Hepatocyte (in vitro differentiated cells): ENCODE measurements at regions not wholly inside any gene's neighbourhood (a gene's known extent, or its start where the extent isn't known, plus 50 kb on each side); places are given as distances from the start of the nearest gene placed in this dataset.

Experiments
- EZH2 ChIP-seq: fragments of 200-600 bp; sonication (generic); IDR thresholded peaks from 2 replicates; pipeline ENCODE4 v1.6.1; 2016; ENCODE audit warnings: antibody characterized with exemption, mild to moderate bottlenecking, borderline replicate concordance
- TF ChIP-seq, protein P1 (sequence below): fragments of 200-600 bp; sonication (generic); IDR thresholded peaks from 2 replicates; pipeline ENCODE4 v1.5.1; 2016; ENCODE audit warnings: antibody characterized with exemption, mild to moderate bottlenecking; ENCODE audit not compliant: poor library complexity

DNA sequence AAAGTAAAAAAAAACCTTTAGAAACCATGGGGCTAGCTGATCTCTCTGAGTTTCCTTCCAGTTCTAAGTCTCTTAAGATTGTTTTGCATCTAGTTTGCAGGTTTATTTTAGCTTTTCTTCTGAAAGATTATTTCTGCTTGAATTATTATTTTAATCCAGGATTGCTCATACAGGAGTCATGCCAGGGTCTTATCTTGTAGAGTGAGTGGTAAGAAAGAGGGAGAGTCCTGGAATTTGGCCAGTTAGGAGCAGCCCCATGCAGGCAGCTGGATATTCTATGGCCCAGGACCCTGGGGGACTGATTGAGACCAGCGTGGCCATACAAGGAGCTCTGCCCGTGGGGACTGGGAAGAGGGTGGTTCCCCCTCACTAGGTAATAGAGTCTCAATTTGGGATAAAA lies 178.9 kb upstream of the HEY2 start:
- TF ChIP-seq, protein P1, sequence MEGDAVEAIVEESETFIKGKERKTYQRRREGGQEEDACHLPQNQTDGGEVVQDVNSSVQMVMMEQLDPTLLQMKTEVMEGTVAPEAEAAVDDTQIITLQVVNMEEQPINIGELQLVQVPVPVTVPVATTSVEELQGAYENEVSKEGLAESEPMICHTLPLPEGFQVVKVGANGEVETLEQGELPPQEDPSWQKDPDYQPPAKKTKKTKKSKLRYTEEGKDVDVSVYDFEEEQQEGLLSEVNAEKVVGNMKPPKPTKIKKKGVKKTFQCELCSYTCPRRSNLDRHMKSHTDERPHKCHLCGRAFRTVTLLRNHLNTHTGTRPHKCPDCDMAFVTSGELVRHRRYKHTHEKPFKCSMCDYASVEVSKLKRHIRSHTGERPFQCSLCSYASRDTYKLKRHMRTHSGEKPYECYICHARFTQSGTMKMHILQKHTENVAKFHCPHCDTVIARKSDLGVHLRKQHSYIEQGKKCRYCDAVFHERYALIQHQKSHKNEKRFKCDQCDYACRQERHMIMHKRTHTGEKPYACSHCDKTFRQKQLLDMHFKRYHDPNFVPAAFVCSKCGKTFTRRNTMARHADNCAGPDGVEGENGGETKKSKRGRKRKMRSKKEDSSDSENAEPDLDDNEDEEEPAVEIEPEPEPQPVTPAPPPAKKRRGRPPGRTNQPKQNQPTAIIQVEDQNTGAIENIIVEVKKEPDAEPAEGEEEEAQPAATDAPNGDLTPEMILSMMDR: no peak
- no peak for TF ChIP-seq EZH2
